GM19463 (cell line): ENCODE measurements at regions not wholly inside any gene's neighbourhood (a gene's known extent, or its start where the extent isn't known, plus 50 kb on each side); places are given as distances from the start of the nearest gene placed in this dataset.

Source experiments
- ATAC-seq: cut with Tn5 transposase; IDR thresholded peaks from one replicate; pipeline ENCODE4 v1.9.1; 2021; ENCODE audit warnings: mild to moderate bottlenecking, moderate library complexity; ENCODE audit not compliant: unreplicated experiment

GRCh38 chr12:115444346-115444745, 760.4 kb upstream of the TBX3 start:
- ATAC-seq, result no peak

- no peak for ATAC-seq
Measured at GRCh38 chr12:115443351-115443938, 759.5 kb upstream of the TBX3 start.

GRCh38 chr12:115440438-115440837, 756.5 kb upstream of the TBX3 start:
- ATAC-seq, result no peak

GRCh38 chr12:115439008-115439601, 755.1 kb upstream of the TBX3 start:
- ATAC-seq, result no peak

- no peak for ATAC-seq
Measured at GRCh38 chr12:115438314-115438713, 754.3 kb upstream of the TBX3 start.

- no peak for ATAC-seq
Measured at GRCh38 chr12:115437061-115437567, 753.1 kb upstream of the TBX3 start.

GRCh38 chr12:115433014-115433634, 749.1 kb upstream of the TBX3 start:
- no peak for ATAC-seq

- ATAC-seq, result no peak
Measured at GRCh38 chr12:115430636-115431035, 746.7 kb upstream of the TBX3 start.

GRCh38 chr12:115426732-115427131, 742.8 kb upstream of the TBX3 start:
- ATAC-seq, result no peak

GRCh38 chr12:115424003-115424402, 740.0 kb upstream of the TBX3 start:
- ATAC-seq, result no peak

- ATAC-seq, result no peak
Measured at GRCh38 chr12:115423546-115423987, 739.6 kb upstream of the TBX3 start.

- no peak for ATAC-seq
Measured at GRCh38 chr12:115422845-115423545, 739.0 kb upstream of the TBX3 start.

GRCh38 chr12:115421796-115422709, 738.1 kb upstream of the TBX3 start:
- ATAC-seq, result no peak

- ATAC-seq, result no peak
Measured at GRCh38 chr12:115421350-115421749, 737.4 kb upstream of the TBX3 start.

GRCh38 chr12:115419145-115419646, 735.2 kb upstream of the TBX3 start:
- ATAC-seq, result no peak

GRCh38 chr12:115417610-115418009, 733.6 kb upstream of the TBX3 start:
- no peak for ATAC-seq

GRCh38 chr12:115416869-115417268, 732.9 kb upstream of the TBX3 start:
- no peak for ATAC-seq

- no peak for ATAC-seq
Measured at GRCh38 chr12:115413626-115414025, 729.7 kb upstream of the TBX3 start.

- no peak for ATAC-seq
Measured at GRCh38 chr12:115412831-115413230, 728.9 kb upstream of the TBX3 start.

GRCh38 chr12:115411121-115411520, 727.1 kb upstream of the TBX3 start:
- ATAC-seq, result no peak
